SK-MEL-5 (cell line): ENCODE measurements at regions not wholly inside any gene's neighbourhood (a gene's known extent, or its start where the extent isn't known, plus 50 kb on each side); places are given as distances from the start of the nearest gene placed in this dataset.
"Not testable (repeated sequence)": the region's sequence is repeated elsewhere in the genome, so short reads cannot be mapped to it uniquely, and the experiment has no call there.

Source experiments
- DNase-seq: peaks from one replicate; pipeline ENCODE4 v3.0.0-alpha.2; 2016; ENCODE audit warnings: low read depth, low spot score
- in situ Hi-C: cut with HindIII; loops from 2 replicates; pipeline ENCODE4 v1.10.0; 2016; ENCODE audit warnings: low sequenced_read_pairs, high pct_unique_total_duplicates, low pct_unique_long_range_greater_than_20kb

DNA sequence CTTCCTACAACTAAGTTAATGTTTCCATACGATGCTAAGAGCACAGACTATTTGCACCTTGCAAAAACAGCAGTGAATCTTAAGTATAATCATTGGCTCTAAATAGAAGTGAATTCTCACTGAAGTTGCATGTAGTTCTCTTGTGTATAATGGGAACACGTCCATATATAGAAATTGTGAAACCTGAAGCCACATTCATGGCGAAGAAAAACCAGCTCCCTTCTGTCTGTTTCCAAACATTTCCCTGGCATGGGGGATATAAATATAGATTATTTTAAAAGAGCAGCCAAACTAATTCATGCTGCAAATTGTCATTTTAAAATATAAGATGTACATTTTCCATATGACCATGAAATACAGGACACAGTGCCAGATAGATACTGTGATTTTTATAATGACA lies 71.1 kb downstream of the TRAM1L1 start:
- no peak for DNase-seq
- in situ Hi-C loops, result no loop called here

DNA sequence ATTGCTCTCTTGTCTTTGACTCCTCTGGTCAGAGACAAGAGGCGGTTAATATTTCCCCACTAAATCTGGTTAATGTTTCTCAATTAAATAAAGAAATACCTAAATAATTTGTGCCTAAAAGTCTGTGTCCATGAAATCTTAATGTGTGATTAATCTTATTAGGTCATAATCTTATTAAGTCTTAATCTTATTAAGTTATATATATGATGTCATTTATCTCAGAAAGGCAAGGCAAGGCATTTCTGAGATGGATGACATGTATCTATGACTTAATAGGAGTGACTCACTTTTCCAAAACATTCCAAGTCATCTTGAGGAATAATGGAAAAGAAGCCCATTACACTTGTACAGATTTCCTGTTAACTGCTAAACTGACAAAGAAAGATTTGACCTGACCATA lies 74.7 kb downstream of the TRAM1L1 start:
- no peak for DNase-seq
- in situ Hi-C loops, result no loop called here

DNA sequence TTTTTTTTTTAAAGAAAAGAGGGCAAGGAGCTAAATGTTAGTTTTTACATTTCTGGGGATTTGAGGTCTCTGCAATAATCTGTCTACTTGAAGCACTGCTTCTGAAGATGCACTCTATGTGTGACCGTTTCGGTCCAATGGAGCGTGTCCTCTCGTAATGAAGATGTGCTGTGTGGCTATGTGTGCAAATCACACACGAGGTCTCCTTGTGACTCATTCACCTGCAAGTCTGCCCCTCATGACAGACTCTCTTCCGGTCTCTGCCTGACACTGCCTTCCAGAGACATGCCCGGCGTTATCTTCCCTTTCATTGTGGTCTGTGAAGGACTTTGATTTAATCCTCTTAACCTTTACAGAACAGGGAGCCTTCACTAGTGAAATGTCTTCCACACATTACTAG lies 84.3 kb downstream of the TRAM1L1 start:
- DNase-seq, result peak; percentile 57
- in situ Hi-C loops, result no loop called here

DNA sequence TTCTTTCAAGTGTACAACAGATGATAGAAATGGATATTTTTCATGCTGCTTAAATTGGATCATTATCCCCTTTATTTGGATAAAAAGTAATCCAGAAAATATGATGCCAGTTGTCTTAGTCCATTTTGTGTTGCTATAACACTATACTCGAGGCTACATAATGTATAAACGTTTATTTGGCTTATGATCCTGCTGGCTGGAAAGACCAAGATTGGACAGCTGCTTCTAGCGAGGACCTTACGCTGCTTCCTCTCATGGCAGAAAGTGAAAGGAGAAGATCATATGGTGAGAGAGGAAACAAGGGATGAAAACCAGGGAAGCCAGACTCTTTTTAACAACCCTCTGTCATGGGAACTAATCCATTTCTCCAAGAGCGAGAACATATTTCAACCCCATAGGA lies 102.7 kb downstream of the TRAM1L1 start:
- in situ Hi-C loops, result no loop called here

DNA sequence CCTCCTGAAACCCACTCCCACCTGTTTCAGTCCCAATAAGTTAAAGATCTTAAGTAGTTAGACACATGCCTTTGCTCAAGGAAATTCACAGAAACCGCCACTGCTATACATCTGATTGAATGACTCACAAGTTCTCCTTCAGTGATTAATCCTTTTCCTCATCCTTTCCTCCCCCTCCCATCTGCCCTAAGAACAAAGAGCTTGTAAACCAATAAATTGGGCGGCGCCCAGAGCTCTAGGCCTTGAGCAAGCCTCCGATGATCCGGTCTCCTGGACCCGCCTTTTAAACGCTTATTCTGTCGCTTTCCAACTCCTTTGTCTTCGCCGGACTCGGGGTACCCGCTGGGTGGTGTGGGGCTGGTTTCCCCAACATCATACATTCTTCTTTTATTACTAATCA lies 104.9 kb downstream of the TRAM1L1 start:
- in situ Hi-C loops, DNase-seq: not testable (repeated sequence)

More for the DNA sequence above, 102.7 kb downstream of the TRAM1L1 start:
- DNase-seq, result no peak

DNA sequence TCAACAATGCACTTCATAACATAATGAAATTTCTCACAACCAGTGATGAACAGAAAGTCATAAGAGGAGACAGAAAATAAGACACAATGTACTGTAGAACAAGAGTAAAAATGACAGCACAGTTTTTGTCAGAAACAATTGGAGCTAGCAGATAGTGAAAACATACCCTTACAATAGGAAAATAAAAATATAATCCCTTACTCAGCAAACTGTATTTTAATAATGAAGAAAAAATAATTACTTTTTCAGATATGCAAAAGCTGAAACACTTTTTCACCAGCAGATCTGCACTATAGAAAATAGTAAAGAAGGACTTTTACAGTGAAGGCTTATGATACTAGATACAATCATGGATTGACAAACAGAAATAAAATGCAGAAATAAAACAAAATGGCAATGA lies 126.3 kb downstream of the TRAM1L1 start:
- no peak for DNase-seq
- in situ Hi-C loops, result no loop called here

DNA sequence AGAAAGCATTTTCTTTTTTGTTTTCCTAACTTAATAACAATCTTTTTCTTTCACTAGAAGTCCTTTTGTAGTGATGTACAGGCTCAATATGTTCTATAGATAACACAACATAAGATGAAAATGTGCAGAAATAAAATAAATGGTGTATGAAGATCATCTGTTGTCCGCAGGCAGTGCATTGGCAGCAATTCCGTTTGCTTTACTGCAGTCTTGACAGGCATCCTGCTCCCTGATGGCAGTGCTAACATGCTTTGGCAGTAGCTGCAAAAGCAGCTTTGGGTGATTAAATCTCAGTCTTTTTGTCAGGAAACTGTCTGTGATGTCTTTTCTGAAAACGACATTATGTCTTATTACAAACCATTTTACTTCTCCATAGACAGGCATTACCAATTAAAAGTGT lies 131.4 kb downstream of the TRAM1L1 start:
- DNase-seq, result no peak
- in situ Hi-C loops, result no loop called here

DNA sequence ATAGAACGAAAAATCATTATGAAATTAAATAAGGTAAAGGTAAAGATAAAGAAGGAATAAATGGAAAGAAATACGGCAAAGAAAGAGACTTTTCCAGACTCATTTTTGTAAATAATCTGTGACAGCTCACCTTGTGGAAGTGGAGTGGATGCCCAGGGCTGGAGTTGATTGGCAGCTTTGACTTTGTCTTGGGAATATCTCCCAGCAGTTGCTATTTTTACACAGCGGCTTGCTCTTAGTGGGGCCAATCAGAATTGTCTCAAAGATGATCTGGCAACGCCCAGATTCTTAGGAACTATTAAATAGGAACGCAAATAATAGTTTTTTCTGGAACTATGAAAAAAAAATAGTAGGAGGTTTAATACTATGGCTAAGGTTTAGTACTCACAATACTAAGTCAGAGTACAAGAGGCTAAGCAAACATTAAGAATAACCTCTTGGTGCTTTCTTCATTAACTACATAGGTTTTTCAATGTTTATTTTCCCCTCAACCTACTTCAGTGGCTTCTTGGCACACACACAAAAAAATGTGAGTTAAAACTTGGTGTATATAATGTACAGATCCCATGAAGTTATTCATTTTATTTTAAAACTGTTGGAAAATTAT lies 132.7 kb downstream of the TRAM1L1 start:
- in situ Hi-C loops, result no loop called here

DNA sequence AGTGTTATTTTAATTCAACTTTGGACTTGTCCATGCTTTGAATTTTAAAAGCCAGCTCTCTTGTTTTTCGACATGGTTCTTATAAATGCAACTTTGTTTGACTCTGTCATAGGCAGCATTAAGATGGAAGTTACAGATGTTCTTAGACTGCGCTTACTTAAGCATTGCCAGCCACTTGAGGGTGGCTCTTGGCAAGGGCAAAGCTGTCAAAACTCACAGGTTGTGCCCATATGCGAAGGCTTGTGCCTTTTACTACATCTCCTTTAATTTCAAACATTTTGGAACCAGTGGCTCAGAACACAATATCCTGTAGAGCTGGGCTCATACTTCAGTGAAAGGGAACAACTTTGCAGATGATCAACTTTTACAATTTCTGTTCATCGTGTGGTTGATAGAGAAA lies 135.5 kb downstream of the TRAM1L1 start:
- in situ Hi-C loops, result no loop called here

More for the DNA sequence above, 132.7 kb downstream of the TRAM1L1 start:
- DNase-seq, result no peak

DNA sequence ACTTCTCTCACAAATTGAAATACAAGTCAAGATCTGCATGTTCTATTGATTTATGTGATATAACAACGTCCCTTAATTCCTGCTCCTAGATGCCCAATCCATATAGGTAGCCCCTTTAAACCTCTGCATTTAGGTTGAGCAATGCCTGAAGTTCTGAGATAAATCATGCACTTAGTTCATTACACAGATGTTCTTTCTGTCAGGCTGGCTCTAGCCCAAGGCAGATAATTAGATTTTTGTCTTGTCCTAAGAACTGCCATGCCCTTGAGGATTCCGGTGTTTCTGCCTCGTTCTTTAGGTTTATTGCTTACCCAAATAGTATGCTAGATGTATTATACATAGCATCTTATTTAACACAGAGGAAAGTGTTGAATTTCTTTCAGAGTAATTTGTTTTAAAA lies 143.1 kb downstream of the TRAM1L1 start:
- in situ Hi-C loops, result no loop called here
- DNase-seq, result no peak

More for the DNA sequence above, 135.5 kb downstream of the TRAM1L1 start:
- no peak for DNase-seq

DNA sequence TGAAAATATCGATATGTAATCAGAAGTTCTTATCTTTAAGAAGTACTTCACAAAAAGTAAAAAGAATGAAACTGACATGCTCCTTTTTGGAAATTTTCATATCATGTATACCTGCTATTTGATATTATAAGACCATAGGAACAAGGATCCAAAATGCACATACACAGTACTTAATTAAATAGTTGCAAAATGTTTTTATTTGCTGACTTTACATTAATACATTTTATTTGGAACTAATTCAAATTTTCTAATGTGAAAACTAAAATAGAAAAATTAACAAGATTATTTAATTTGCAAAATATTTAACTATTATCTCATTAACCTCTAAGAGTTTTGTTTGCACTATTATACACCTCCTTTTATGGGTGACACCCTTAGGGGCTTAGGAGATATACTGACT lies 155.0 kb downstream of the TRAM1L1 start:
- in situ Hi-C loops, result no loop called here
- DNase-seq, result no peak

DNA sequence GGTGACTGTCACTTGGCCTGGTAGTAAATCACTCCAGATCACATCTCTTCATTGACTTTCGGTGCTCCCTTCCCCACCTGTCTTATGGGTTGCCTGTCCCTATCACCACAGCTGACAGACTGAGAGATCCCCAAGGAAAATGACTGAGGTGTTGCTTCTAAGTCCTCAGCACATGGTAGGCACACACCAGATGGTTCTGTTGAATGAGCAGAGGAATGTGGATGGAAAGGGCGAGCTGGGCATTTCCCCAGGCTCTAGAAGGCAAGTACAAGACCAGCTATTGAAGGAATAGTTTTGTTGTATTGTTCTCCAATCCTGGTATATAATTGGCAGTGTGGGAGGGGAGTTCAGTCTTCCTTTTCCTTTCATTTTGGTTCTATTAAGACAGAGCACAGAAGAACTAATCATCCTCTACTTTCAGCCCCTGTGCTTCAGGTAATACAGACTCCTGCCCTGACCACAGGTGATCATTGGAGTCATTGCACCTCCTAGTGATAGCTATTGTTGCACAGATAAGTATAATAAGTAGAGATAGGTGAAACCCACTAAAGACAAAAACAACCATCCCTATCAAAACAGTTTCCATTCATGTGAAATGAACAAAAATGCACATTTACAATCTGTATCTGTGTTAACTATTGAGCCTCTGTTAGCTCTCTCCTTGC lies 158.6 kb downstream of the TRAM1L1 start:
- in situ Hi-C loops, result no loop called here
- DNase-seq, result no peak

DNA sequence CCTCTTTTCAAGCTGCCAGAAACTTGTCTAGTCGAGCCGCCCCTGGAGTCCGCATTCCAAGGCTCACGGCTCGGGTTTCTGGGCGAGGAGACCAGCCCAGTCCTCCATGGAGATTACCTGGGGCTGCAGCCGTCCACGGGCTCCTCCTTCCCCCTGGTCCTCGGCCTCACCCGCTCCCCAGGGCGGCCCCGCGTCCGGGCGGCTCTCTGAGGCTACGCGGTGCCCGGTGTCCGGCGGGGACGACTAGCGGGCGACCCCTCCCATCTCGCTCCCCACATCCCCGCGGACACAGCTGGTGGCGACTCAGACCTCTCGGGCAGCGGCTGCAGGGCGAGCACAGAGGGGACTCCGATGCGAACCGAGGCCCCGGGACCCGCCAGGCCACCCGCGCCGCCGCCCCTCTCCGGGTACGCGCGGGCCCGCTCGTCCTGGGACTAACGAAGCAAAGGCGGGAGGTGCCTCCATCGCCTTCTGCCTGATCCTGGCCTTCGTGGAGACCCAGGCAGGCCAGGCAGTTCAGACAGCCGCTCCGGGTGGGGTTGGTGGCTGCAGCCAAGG lies 159.4 kb downstream of the TRAM1L1 start:
- in situ Hi-C loops, result no loop called here
- DNase-seq, result no peak

DNA sequence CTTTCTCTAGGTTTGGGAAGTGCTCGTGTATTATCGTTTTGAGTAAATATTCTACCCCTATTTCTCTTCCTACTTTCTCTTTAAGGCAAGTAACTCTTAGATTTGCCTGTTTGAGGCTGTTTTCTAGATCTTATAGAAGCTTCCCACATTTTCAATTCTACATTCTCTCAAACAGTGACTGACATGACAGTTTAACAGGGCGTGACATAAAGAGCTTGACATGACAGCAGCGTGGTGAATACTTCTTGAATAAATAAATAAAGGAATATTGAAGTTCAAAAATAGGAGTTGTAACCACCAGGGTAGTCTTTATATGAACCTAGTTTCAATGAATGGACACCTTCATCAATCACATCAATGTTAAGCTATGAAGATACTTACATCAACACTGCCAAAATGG lies 162.0 kb downstream of the TRAM1L1 start:
- in situ Hi-C loops, result no loop called here
- no peak for DNase-seq

DNA sequence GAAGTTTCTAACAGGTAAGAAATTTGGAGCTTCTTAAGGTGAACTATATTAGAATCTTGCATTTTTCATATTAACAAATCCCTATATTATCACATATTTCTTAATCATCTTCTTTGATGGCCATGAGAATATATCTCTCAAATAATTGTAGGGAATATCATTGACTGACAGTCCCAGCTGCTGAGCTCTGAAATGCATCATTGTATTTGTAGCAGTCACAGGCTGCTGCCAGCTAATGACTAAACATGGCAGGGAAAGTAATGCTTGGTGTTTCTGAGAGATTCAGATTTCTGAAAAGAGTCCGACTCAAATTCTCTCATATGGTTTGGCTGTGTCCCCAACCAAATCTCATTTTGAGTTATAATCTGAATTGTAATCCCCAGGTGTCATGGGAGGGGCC lies 171.9 kb downstream of the TRAM1L1 start:
- in situ Hi-C loops, result no loop called here
- DNase-seq, result no peak

DNA sequence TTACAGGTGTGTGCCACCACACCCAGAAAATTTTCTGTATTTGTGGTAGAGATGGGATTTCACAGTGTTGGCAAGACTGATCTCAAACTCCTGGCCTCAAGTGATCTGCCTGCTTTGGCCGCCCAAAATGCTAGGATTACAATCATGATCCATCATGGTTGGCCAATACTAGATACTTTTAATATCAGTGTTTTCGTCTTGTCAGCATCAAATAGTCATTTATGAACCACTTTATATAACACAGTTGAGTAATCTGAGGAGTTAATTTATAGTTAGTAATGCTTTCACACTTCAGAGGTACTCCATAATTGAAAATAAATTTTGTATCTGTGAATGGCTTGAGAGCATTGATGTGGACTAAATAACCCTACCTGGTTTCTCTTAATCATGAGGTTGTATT lies 178.6 kb downstream of the TRAM1L1 start:
- in situ Hi-C loops, result no loop called here
- no peak for DNase-seq

DNA sequence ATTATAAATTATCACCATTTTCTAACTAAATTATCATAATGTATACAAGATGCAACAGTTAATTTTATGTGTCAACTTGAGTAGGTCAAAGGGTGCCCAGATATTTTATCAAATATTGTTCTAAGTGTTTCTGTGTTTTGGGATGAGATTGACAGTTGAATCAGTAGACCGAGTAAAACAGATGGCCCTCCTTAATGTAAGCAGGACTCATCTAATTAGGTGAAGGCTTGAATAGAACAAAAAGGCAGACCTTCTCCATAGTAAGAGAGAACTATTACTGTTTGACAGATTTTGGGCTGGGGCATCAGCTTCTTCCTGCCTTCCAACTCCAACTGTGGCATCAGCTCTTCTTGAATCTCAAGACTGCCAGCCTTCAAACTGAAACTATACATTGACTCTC lies 185.8 kb downstream of the TRAM1L1 start:
- in situ Hi-C loops, result no loop called here
- DNase-seq, result no peak

DNA sequence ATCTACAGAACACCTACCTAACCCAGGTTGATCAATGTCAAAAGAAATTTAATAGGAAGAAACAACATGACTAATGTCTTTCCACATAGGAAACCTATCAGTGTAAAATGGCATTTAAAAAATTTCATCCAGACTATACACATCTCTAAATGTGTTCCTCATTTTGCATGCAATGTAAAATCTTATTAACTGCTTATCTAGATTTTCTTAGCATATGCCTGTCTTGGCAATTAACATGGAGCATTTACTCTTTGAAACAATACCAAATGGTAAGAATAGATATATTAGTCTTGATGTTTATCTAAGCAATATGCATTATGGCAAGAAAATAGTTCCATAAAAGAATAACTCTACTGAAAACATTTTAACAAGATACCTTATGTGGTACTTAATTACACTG lies 199.8 kb downstream of the TRAM1L1 start:
- DNase-seq, result no peak
- in situ Hi-C loops, result no loop called here

DNA sequence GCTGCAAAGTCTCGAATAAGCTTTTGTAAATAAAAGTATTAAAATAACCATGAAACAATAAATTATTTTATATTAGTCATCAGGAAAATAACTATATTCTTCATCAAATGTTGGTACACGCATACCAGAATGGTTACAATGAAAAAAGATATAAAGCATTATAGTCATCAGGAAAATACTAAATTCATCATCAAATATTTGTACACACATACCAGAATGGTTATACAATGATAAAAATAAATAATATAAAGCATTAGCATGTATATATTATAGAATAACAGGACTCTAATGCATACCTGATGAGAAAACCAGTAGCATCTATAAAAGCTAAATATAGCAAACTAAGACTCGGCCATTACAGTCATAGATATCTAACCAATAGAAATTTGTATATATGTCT lies 202.9 kb downstream of the TRAM1L1 start:
- DNase-seq, result no peak
- in situ Hi-C loops, result no loop called here
